Activated T-cell treated with anti-CD3 and anti-CD28 coated beads for 48 hours (primary cell): ENCODE measurements at regions not wholly inside any gene's neighbourhood (a gene's known extent, or its start where the extent isn't known, plus 50 kb on each side); places are given as distances from the start of the nearest gene placed in this dataset.
"Not testable (repeated sequence)": the region's sequence is repeated elsewhere in the genome, so short reads cannot be mapped to it uniquely, and the experiment has no call there.

Experiments
- DNase-seq: peaks from one replicate; pipeline ENCODE4 v3.0.0-alpha.2; 2020; ENCODE audit warnings: low read depth

- DNase-seq = no peak
Measured at GRCh38 chr21:31455506-31455905, 111.4 kb upstream of the TIAM1 start.

- no peak for DNase-seq
Measured at GRCh38 chr21:31450980-31451379, 106.9 kb upstream of the TIAM1 start.

GRCh38 chr21:31449921-31450535, 106.0 kb upstream of the TIAM1 start:
- DNase-seq = no peak

- no peak for DNase-seq
Measured at GRCh38 chr21:31448496-31448895, 104.4 kb upstream of the TIAM1 start.

- no peak for DNase-seq
Measured at GRCh38 chr21:31447505-31447904, 103.4 kb upstream of the TIAM1 start.

- DNase-seq = peak; percentile 5
Measured at GRCh38 chr21:31446226-31446855, 102.3 kb upstream of the TIAM1 start.

GRCh38 chr21:31445137-31445536, 101.1 kb upstream of the TIAM1 start:
- no peak for DNase-seq

- no peak for DNase-seq
Measured at GRCh38 chr21:31443736-31444521, 99.9 kb upstream of the TIAM1 start.

GRCh38 chr21:31442339-31442738, 98.3 kb upstream of the TIAM1 start:
- DNase-seq = no peak

GRCh38 chr21:31429506-31429905, 85.4 kb upstream of the TIAM1 start:
- DNase-seq = no peak

- DNase-seq = no peak
Measured at GRCh38 chr21:31426235-31426797, 82.3 kb upstream of the TIAM1 start.

- no peak for DNase-seq
Measured at GRCh38 chr21:31425138-31425537, 81.1 kb upstream of the TIAM1 start.

- no peak for DNase-seq
Measured at GRCh38 chr21:31424058-31424457, 80.0 kb upstream of the TIAM1 start.

- DNase-seq = no peak
Measured at GRCh38 chr21:31420988-31421387, 76.9 kb upstream of the TIAM1 start.

- DNase-seq = no peak
Measured at GRCh38 chr21:31420354-31420753, 76.3 kb upstream of the TIAM1 start.

- DNase-seq = no peak
Measured at GRCh38 chr21:31418377-31419001, 74.4 kb upstream of the TIAM1 start.

GRCh38 chr21:31417214-31417613, 73.2 kb upstream of the TIAM1 start:
- DNase-seq = not testable (repeated sequence)

GRCh38 chr21:31416465-31416864, 72.4 kb upstream of the TIAM1 start:
- no peak for DNase-seq

GRCh38 chr21:31414263-31415000, 70.4 kb upstream of the TIAM1 start:
- DNase-seq = no peak

- no peak for DNase-seq
Measured at GRCh38 chr21:31413698-31414097, 69.6 kb upstream of the TIAM1 start.

GRCh38 chr21:31410499-31411131, 66.6 kb upstream of the TIAM1 start:
- DNase-seq = no peak
